GM12878 (cell line): ENCODE measurements at regions not wholly inside any gene's neighbourhood (a gene's known extent, or its start where the extent isn't known, plus 50 kb on each side); places are given as distances from the start of the nearest gene placed in this dataset.

ENCODE experiments used
- ATAC-seq: fragments of 200-7000 bp; cut with Tn5 transposase; 3 replicates; pipeline ENCODE4 v1.9.1; 2020; ENCODE audit warnings: mild to moderate bottlenecking, moderate library complexity
- BruUV-seq: library from RNA; stranded (reverse); fragments of 400-500 nt; replicated peaks from 2 replicates; lab custom pipeline; 2021; lab: Mats Ljungman, UMichigan
- CTCF ChIA-PET: fragments of 300-600 bp; sonication (Branson Sonifier 250); formaldehyde crosslinking; extraction: SDS; loops from one replicate; lab custom pipeline; 2021; ENCODE audit warnings: inconsistent platforms; lab: Yijun Ruan, JAX
- POLR2A ChIA-PET: fragments of 350-600 bp; formaldehyde crosslinking; extraction: SDS; loops from one replicate; lab custom pipeline; 2021; ENCODE audit warnings: inconsistent platforms; lab: Charles Lee
- RAD21 ChIA-PET: fragments of 300-600 bp; sonication (Branson Sonifier 250); formaldehyde crosslinking; loops from one replicate; lab custom pipeline; 2023; ENCODE audit warnings: antibody characterized with exemption; ENCODE audit not compliant: unreplicated experiment; lab: Charles Lee
- SMC1A ChIA-PET: fragments of 300-600 bp; sonication (Branson Sonifier 250); formaldehyde crosslinking; loops from one replicate; lab custom pipeline; 2023; ENCODE audit not compliant: unreplicated experiment, uncharacterized antibody; lab: Charles Lee
- DNase-seq: peaks from one replicate; pipeline ENCODE4 v3.0.0-alpha.2; 2011; ENCODE audit warnings: low read depth, low spot score
- FAIRE-seq: peaks from 3 replicates; lab custom pipeline; 2011; peaks lifted over from hg19 to GRCh38; lab: Jason Lieb, UNC
- H2AFZ ChIP-seq: 2 replicates; pipeline ENCODE4 v1.6.0; 2011; ENCODE audit warnings: low read depth, low read length, control low read depth; ENCODE audit not compliant: control insufficient read depth
- H3K27ac ChIP-seq: 2 replicates; pipeline ENCODE4 v1.5.1; 2011; ENCODE audit warnings: control low read depth; ENCODE audit not compliant: control insufficient read depth, insufficient read depth
- H3K27me3 ChIP-seq, 2 experiments: replicated peaks in 1 of 2; 2 replicates each; pipeline versions ENCODE4 v1.6.0 to v1.6.1; 2011; ENCODE audit warnings: low read length in 1 of 2; ENCODE audit not compliant: control insufficient read depth in 2 of 2, insufficient read depth in 2 of 2
- H3K36me3 ChIP-seq, 2 experiments: 2 replicates each; pipeline ENCODE4 v1.5.1; 2011; ENCODE audit warnings: low read length in 1 of 2; ENCODE audit not compliant: control insufficient read depth in 2 of 2, insufficient read depth in 2 of 2
- H3K4me1 ChIP-seq: 2 replicates; pipeline ENCODE4 v1.6.1; 2011; ENCODE audit warnings: mild to moderate bottlenecking, low read length, moderate library complexity, mixed read lengths; ENCODE audit not compliant: control insufficient read depth, insufficient read depth
- H3K4me2 ChIP-seq: 2 replicates; pipeline ENCODE4 v1.6.0; 2011; ENCODE audit warnings: control low read depth; ENCODE audit not compliant: control insufficient read depth, insufficient read depth
- H3K4me3 ChIP-seq: fragments of 200-600 bp; sonication (generic); 2 replicates; pipeline ENCODE4 v1.5.1; 2016
- H3K79me2 ChIP-seq: 2 replicates; pipeline ENCODE4 v1.6.0; 2011; ENCODE audit warnings: low read length; ENCODE audit not compliant: control insufficient read depth, insufficient read depth
- H3K9ac ChIP-seq: 2 replicates; pipeline ENCODE4 v1.8.0; 2011; ENCODE audit warnings: low read length, control low read depth, mixed read lengths; ENCODE audit not compliant: control insufficient read depth, insufficient read depth
- H3K9me3 ChIP-seq: replicated peaks from 3 replicates; pipeline ENCODE4 v1.5.1; 2011; ENCODE audit warnings: mild to moderate bottlenecking, low read length; ENCODE audit not compliant: control insufficient read depth, insufficient read depth
- H4K20me1 ChIP-seq: 2 replicates; pipeline ENCODE4 v1.6.0; 2011; ENCODE audit not compliant: control insufficient read depth, insufficient read depth
- ATF2 ChIP-seq: IDR thresholded peaks from 2 replicates; pipeline ENCODE4 v1.6.1; 2012; ENCODE audit warnings: low read length, inconsistent platforms
- ATF3 ChIP-seq: IDR thresholded peaks from 2 replicates; pipeline ENCODE4 v1.6.1; 2011; ENCODE audit warnings: low read depth, mild to moderate bottlenecking, low read length, moderate library complexity, borderline replicate concordance; ENCODE audit errors: extremely low read depth
- FOXK2 ChIP-seq: fragments of 450-650 bp; IDR thresholded peaks from 2 replicates; pipeline ENCODE4 v1.6.1; 2017; ENCODE audit warnings: mild to moderate bottlenecking, moderate library complexity
- MAX ChIP-seq: IDR thresholded peaks from 2 replicates; pipeline ENCODE4 v1.6.1; 2012; ENCODE audit warnings: low read depth, low read length, improper control_type of control experiment
- MYC ChIP-seq: IDR thresholded peaks from 2 replicates; pipeline ENCODE4 v1.6.1; 2011; ENCODE audit warnings: mild to moderate bottlenecking, low read length, moderate library complexity, inconsistent platforms; ENCODE audit not compliant: insufficient read depth, insufficient replicate concordance, insufficient read length, severe bottlenecking
- NFIC ChIP-seq: IDR thresholded peaks from 2 replicates; pipeline ENCODE4 v1.6.1; 2012; ENCODE audit warnings: low read depth, mild to moderate bottlenecking, inconsistent platforms, low read length, moderate library complexity
- NFYA ChIP-seq: IDR thresholded peaks from 2 replicates; pipeline ENCODE4 v1.6.1; 2011; ENCODE audit warnings: low read depth, mild to moderate bottlenecking, low read length, improper control_type of control experiment, borderline replicate concordance
- NFYB ChIP-seq: IDR thresholded peaks from 2 replicates; pipeline ENCODE4 v1.6.1; 2011; ENCODE audit warnings: low read depth, mild to moderate bottlenecking, low read length, improper control_type of control experiment, moderate library complexity; ENCODE audit not compliant: insufficient read depth
- NRF1 ChIP-seq: conservative IDR thresholded peaks from 2 replicates; pipeline ENCODE4 v1.6.1; 2011; ENCODE audit warnings: mild to moderate bottlenecking, low read depth, low read length, improper control_type of control experiment
- PAX5 ChIP-seq: IDR thresholded peaks from 2 replicates; pipeline ENCODE4 v1.6.1; 2011; ENCODE audit warnings: low read depth, low read length, borderline replicate concordance
- SMAD1 ChIP-seq: fragments of 450-650 bp; IDR thresholded peaks from 2 replicates; pipeline ENCODE4 v1.6.1; 2018; ENCODE audit warnings: mild to moderate bottlenecking, low read depth; ENCODE audit not compliant: partially characterized antibody
- STAT3 ChIP-seq: IDR thresholded peaks from 2 replicates; pipeline ENCODE4 v1.6.1; 2011; ENCODE audit warnings: low read depth, low read length, improper control_type of control experiment
- TCF7 ChIP-seq: IDR thresholded peaks from 2 replicates; pipeline ENCODE4 v1.6.1; 2014; ENCODE audit warnings: antibody characterized with exemption, borderline replicate concordance
- ZNF384 ChIP-seq: IDR thresholded peaks from 2 replicates; pipeline ENCODE4 v1.6.1; 2012; ENCODE audit warnings: low read depth, mild to moderate bottlenecking, low read length, improper control_type of control experiment, borderline replicate concordance
- ZNF592 ChIP-seq: fragments of 450-650 bp; IDR thresholded peaks from 2 replicates; pipeline ENCODE4 v1.6.1; 2017; ENCODE audit warnings: mild to moderate bottlenecking, moderate library complexity
- WGBS: methylation state at CpG from one replicate; pipeline ENCODE4 v1.1.6; 2016; ENCODE audit warnings: low lambda C conversion rate; ENCODE audit not compliant: insufficient replicate concordance, insufficient coverage; ENCODE audit errors: missing lambda C conversion rate; 5-methylcytosine and 5-hydroxymethylcytosine counted together
- in situ Hi-C: fragments of 300-500 bp; cut with MboI; formaldehyde crosslinking; loops from 9 replicates; pipeline ENCODE4 v1.14.3; 2018; ENCODE audit warnings: mixed read lengths
- intact Hi-C: fragments of 100-400 bp; cut with micrococcal nuclease; formaldehyde crosslinking; loops from one replicate; pipeline ENCODE4 v1.14.2; 2022; ENCODE audit not compliant: unreplicated experiment

- Histone ChIP-seq H3K9me3 (no peaks in the 10 kb centered on the region), H3K4me1 (no peaks in the 10 kb centered on the region), H3K4me2 (no peak overlapping the region), H3K79me2 (no peaks in the 10 kb centered on the region), H3K9ac (no peak overlapping the region), H3K27ac (no peak overlapping the region), H3K4me3 (no peak overlapping the region), H2AFZ (no peak overlapping the region), H3K27me3 (no peaks in the 10 kb centered on the region), H3K36me3 (no peaks in the 10 kb centered on the region), H4K20me1 (no peaks in the 10 kb centered on the region)
- no peak for ATAC-seq
- SMC1A ChIA-PET = no interaction called here
- intact Hi-C loops = no loop called here
- in situ Hi-C loops = no loop called here
- BruUV-seq = no TSS peak
- RAD21 ChIA-PET = no interaction called here
- no peak for DNase-seq
- WGBS = 0% methylated on average over 1 of the region's 1 CpG
- POLR2A ChIA-PET = no interaction called here
- CTCF ChIA-PET = no interaction called here
- TF ChIP-seq ATF3 = no peak
- TF ChIP-seq PAX5 = no peak
- no peak for TF ChIP-seq FOXK2
- no peak for TF ChIP-seq MAX
- no peak for TF ChIP-seq ZNF592
- no peak for TF ChIP-seq NFYA
- no peak for TF ChIP-seq TCF7
- no peak for TF ChIP-seq STAT3
- no peak for TF ChIP-seq NRF1
- TF ChIP-seq NFIC = no peak
- no peak for TF ChIP-seq NFYB
- TF ChIP-seq ZNF384 = no peak
- TF ChIP-seq ATF2 = no peak
- no peak for TF ChIP-seq MYC
- TF ChIP-seq SMAD1 = no peak
- FAIRE-seq = no peak
Observed at GRCh38 chr9:82247318-82247717, 258.7 kb downstream of the SPATA31D1 start.
